ENCODE measurements at regions not wholly inside any gene's neighbourhood (a gene's known extent, or its start where the extent isn't known, plus 50 kb on each side); places are given as distances from the start of the nearest gene placed in this dataset.
"Not testable (repeated sequence)": the region's sequence is repeated elsewhere in the genome, so short reads cannot be mapped to it uniquely, and the experiment has no call there.

DNA sequence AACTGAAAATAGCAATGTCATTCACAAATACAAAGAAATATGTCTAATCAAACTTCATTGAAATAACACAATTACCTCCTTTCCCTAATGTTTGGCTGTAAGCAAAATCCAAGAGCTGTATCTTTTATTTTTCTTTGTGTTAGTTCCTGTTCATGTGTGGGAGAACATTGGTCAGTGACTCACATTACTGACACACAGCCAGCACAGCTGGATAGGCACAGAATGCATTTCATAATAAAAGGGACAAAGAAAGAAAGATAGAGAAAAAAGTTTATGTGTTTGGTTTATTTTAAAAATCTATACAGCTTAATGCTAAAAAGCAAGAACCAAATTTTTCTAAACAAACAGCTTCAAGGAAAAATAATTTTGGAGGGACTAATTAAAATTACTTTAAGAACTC is 185.6 kb upstream of the COL3A1 start:
- ATAC-seq (no peak), DNase-seq (ENCODE audit: low spot score) (no peak)
- Mint-ChIP-seq H3K27me3 (ENCODE audit: low read depth) (no peaks in the 10 kb centered on the region), H3K4me3 (no peak overlapping the region), H3K9me3 (no peaks in the 10 kb centered on the region), H3K36me3 (no peaks in the 10 kb centered on the region), H3K4me1 (no peaks in the 10 kb centered on the region), H3K27ac (no peak overlapping the region)
- TF ChIP-seq TP53 (CRISPR knock-in tag; IDR thresholded peaks at IDR 0.05) (no peak), CBFB (CRISPR knock-in tag; IDR thresholded peaks at IDR 0.05; ENCODE audit: low read depth) (no peak), IRF2 (CRISPR knock-in tag; IDR thresholded peaks at IDR 0.05; ENCODE audit: borderline replicate concordance, low read depth) (no peak), ZBTB21 (CRISPR knock-in tag; IDR thresholded peaks at IDR 0.05; ENCODE audit: borderline replicate concordance) (no peak), ESRRA (CRISPR knock-in tag; IDR thresholded peaks at IDR 0.05; ENCODE audit: borderline replicate concordance) (no peak), ZNF263 (CRISPR knock-in tag; IDR thresholded peaks at IDR 0.05; ENCODE audit: low read depth) (no peak), ELF4 (CRISPR knock-in tag; IDR thresholded peaks at IDR 0.05; ENCODE audit: low read depth) (no peak)
- TF ChIP-seq, protein P1, sequence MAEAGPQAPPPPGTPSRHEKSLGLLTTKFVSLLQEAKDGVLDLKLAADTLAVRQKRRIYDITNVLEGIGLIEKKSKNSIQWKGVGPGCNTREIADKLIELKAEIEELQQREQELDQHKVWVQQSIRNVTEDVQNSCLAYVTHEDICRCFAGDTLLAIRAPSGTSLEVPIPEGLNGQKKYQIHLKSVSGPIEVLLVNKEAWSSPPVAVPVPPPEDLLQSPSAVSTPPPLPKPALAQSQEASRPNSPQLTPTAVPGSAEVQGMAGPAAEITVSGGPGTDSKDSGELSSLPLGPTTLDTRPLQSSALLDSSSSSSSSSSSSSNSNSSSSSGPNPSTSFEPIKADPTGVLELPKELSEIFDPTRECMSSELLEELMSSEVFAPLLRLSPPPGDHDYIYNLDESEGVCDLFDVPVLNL (CRISPR knock-in tag; IDR thresholded peaks at IDR 0.05; ENCODE audit: borderline replicate concordance, low read depth): no peak
- TF ChIP-seq, protein P2, sequence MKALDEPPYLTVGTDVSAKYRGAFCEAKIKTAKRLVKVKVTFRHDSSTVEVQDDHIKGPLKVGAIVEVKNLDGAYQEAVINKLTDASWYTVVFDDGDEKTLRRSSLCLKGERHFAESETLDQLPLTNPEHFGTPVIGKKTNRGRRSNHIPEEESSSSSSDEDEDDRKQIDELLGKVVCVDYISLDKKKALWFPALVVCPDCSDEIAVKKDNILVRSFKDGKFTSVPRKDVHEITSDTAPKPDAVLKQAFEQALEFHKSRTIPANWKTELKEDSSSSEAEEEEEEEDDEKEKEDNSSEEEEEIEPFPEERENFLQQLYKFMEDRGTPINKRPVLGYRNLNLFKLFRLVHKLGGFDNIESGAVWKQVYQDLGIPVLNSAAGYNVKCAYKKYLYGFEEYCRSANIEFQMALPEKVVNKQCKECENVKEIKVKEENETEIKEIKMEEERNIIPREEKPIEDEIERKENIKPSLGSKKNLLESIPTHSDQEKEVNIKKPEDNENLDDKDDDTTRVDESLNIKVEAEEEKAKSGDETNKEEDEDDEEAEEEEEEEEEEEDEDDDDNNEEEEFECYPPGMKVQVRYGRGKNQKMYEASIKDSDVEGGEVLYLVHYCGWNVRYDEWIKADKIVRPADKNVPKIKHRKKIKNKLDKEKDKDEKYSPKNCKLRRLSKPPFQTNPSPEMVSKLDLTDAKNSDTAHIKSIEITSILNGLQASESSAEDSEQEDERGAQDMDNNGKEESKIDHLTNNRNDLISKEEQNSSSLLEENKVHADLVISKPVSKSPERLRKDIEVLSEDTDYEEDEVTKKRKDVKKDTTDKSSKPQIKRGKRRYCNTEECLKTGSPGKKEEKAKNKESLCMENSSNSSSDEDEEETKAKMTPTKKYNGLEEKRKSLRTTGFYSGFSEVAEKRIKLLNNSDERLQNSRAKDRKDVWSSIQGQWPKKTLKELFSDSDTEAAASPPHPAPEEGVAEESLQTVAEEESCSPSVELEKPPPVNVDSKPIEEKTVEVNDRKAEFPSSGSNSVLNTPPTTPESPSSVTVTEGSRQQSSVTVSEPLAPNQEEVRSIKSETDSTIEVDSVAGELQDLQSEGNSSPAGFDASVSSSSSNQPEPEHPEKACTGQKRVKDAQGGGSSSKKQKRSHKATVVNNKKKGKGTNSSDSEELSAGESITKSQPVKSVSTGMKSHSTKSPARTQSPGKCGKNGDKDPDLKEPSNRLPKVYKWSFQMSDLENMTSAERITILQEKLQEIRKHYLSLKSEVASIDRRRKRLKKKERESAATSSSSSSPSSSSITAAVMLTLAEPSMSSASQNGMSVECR (CRISPR knock-in tag; IDR thresholded peaks at IDR 0.05; ENCODE audit: borderline replicate concordance): no peak
- TF ChIP-seq, protein P3, sequence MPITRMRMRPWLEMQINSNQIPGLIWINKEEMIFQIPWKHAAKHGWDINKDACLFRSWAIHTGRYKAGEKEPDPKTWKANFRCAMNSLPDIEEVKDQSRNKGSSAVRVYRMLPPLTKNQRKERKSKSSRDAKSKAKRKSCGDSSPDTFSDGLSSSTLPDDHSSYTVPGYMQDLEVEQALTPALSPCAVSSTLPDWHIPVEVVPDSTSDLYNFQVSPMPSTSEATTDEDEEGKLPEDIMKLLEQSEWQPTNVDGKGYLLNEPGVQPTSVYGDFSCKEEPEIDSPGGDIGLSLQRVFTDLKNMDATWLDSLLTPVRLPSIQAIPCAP (CRISPR knock-in tag; IDR thresholded peaks at IDR 0.05): no peak
- ChIA-PET CTCF (no interaction called here), POLR2A (no interaction called here)

DNA sequence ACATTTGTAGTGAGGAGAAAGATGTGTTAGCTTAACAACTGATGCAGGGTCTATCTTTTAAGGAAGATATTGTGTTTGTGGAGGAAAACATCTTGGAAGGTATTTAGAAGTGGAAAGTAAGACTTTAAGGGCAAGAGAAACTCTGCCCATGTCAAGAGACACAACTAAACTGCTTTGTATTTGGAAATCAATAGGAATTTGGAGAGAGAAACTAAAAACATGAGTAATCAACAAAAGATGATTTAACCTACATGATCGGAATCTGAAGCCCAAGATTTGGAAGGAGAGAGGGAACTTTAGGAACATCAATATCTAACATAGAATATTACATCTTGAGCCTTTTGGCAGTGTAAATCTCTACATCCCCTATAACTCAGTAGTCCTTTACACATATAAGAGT is 184.2 kb upstream of the COL3A1 start:
- ATAC-seq (no peak), DNase-seq (ENCODE audit: low spot score) (no peak)
- H3K9me3 Mint-ChIP-seq: no peaks in the 10 kb centered on the region
- TF ChIP-seq, protein P4, sequence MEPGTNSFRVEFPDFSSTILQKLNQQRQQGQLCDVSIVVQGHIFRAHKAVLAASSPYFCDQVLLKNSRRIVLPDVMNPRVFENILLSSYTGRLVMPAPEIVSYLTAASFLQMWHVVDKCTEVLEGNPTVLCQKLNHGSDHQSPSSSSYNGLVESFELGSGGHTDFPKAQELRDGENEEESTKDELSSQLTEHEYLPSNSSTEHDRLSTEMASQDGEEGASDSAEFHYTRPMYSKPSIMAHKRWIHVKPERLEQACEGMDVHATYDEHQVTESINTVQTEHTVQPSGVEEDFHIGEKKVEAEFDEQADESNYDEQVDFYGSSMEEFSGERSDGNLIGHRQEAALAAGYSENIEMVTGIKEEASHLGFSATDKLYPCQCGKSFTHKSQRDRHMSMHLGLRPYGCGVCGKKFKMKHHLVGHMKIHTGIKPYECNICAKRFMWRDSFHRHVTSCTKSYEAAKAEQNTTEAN (CRISPR knock-in tag; IDR thresholded peaks at IDR 0.05): no peak
- no peak overlapping the region for H3K27ac Mint-ChIP-seq
- ChIA-PET CTCF (no interaction called here), POLR2A (no interaction called here)
- H3K27me3 Mint-ChIP-seq (ENCODE audit: low read depth): no peaks in the 10 kb centered on the region
- no peaks in the 10 kb centered on the region for H3K4me1 Mint-ChIP-seq
- no peaks in the 10 kb centered on the region for H3K36me3 Mint-ChIP-seq
- H3K4me3 Mint-ChIP-seq: no peak overlapping the region

DNA sequence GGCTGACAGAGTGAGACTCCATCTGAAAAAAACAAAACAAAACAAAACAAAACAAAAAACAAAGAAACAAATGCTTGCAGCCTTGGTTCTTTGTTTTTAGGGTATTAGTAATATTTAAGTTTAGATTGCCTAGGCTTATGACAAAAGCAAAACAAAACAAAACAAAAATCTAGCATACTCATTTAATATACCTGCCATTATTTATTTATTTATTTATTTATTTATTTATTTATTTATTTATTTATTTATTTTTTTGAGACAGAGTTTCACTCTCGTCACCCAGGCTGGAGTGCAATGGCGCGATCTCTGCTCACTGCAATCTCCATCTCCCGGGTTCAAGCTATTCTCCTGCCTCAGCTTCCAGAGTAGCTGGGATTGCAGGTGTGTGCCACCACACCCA is 179.7 kb upstream of the COL3A1 start:
- CTCF ChIA-PET; H3K4me1 Mint-ChIP-seq; H3K4me3 Mint-ChIP-seq; ATAC-seq; POLR2A ChIA-PET; H3K9me3 Mint-ChIP-seq; H3K27me3 Mint-ChIP-seq (ENCODE audit: low read depth); H3K27ac Mint-ChIP-seq; DNase-seq (ENCODE audit: low spot score); H3K36me3 Mint-ChIP-seq: not testable (repeated sequence)

DNA sequence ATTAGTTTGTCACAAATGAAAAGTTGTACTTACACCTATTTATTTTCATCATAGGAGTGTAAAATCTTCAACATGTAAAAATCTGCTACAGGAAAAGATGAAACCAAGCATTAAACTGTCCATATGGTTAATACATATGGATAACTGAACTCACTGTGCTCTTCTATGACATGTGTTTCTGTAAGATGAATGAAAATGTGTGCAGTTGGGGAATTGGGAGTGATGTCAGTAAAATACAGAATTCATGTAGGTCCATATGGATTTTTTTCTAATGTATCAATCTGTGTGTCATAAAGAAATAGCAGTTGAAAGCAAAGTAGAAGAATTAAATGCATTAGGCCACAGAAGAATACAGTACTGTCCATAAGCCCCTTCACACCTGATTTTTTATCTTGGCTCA is 178.4 kb upstream of the COL3A1 start:
- Mint-ChIP-seq H3K27ac (no peak overlapping the region), H3K36me3 (no peaks in the 10 kb centered on the region), H3K27me3 (ENCODE audit: low read depth) (no peaks in the 10 kb centered on the region), H3K4me3 (no peak overlapping the region), H3K9me3 (peaks cover 4% of the 10 kb centered on the region), H3K4me1 (no peaks in the 10 kb centered on the region)
- ChIA-PET POLR2A (no interaction called here), CTCF (no interaction called here)
- DNase-seq (ENCODE audit: low spot score) (no peak), ATAC-seq (no peak)
- TF ChIP-seq, protein P5, sequence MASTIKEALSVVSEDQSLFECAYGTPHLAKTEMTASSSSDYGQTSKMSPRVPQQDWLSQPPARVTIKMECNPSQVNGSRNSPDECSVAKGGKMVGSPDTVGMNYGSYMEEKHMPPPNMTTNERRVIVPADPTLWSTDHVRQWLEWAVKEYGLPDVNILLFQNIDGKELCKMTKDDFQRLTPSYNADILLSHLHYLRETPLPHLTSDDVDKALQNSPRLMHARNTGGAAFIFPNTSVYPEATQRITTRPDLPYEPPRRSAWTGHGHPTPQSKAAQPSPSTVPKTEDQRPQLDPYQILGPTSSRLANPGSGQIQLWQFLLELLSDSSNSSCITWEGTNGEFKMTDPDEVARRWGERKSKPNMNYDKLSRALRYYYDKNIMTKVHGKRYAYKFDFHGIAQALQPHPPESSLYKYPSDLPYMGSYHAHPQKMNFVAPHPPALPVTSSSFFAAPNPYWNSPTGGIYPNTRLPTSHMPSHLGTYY (CRISPR knock-in tag; IDR thresholded peaks at IDR 0.05): no peak
- TF ChIP-seq, protein P1 (CRISPR knock-in tag; IDR thresholded peaks at IDR 0.05; ENCODE audit: borderline replicate concordance, low read depth): no peak
- TF ChIP-seq, protein P6, sequence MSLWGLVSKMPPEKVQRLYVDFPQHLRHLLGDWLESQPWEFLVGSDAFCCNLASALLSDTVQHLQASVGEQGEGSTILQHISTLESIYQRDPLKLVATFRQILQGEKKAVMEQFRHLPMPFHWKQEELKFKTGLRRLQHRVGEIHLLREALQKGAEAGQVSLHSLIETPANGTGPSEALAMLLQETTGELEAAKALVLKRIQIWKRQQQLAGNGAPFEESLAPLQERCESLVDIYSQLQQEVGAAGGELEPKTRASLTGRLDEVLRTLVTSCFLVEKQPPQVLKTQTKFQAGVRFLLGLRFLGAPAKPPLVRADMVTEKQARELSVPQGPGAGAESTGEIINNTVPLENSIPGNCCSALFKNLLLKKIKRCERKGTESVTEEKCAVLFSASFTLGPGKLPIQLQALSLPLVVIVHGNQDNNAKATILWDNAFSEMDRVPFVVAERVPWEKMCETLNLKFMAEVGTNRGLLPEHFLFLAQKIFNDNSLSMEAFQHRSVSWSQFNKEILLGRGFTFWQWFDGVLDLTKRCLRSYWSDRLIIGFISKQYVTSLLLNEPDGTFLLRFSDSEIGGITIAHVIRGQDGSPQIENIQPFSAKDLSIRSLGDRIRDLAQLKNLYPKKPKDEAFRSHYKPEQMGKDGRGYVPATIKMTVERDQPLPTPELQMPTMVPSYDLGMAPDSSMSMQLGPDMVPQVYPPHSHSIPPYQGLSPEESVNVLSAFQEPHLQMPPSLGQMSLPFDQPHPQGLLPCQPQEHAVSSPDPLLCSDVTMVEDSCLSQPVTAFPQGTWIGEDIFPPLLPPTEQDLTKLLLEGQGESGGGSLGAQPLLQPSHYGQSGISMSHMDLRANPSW (CRISPR knock-in tag; conservative IDR thresholded peaks at IDR 0.05; ENCODE audit: low read depth): no peak
- TF ChIP-seq ATF1 (CRISPR knock-in tag; IDR thresholded peaks at IDR 0.05) (no peak), RELA (CRISPR knock-in tag; IDR thresholded peaks at IDR 0.05; ENCODE audit: borderline replicate concordance) (no peak)

Measured in WTC11 (cell line).